ENCODE measurements at regions not wholly inside any gene's neighbourhood (a gene's known extent, or its start where the extent isn't known, plus 50 kb on each side); places are given as distances from the start of the nearest gene placed in this dataset.

DNA sequence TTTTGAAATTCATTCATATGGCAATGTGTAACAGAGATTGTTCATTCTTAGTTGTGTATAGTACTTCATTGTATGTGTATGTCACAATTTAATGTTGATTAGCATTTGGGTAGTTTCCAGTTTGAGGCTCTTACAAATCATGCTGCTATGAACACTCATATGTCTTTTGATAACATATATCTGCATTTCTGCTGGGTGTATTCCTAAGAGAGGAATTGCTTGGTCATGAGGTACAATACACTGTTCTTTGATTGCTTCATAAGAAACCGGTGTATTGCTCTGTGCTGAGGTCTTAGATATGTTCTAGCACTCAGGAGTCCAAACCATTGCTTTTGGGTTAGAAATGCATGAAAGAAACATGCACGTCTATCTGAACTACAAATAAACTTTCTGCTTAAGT, 492.9 kb upstream of the JAG1 start:
- DNase-seq = no peak
- Histone ChIP-seq H3K27ac (ENCODE audit: low read depth in 1 of 2, low read length in 2 of 2) (no peak overlapping the region), H3K9me3 (ENCODE audit: control insufficient read depth in 1 of 2, insufficient read depth in 1 of 2, low read length in 2 of 2) (no peaks in the 10 kb centered on the region), H3K27me3 (ENCODE audit: control insufficient read depth in 1 of 2, insufficient read depth in 2 of 2, low read length in 2 of 2) (no peaks in the 10 kb centered on the region), H3K4me1 (ENCODE audit: insufficient read depth, low read length) (no peaks in the 10 kb centered on the region), H3K4me3 (ENCODE audit: low read length) (no peak overlapping the region), H3K36me3 (ENCODE audit: insufficient read depth, low read length) (no peaks in the 10 kb centered on the region)
- no peaks in the 10 kb centered on the region for H3K27me3 Mint-ChIP-seq
- H3K27ac Mint-ChIP-seq = no peak overlapping the region
- H3K4me3 Mint-ChIP-seq = no peak overlapping the region
- TF ChIP-seq, protein P1, sequence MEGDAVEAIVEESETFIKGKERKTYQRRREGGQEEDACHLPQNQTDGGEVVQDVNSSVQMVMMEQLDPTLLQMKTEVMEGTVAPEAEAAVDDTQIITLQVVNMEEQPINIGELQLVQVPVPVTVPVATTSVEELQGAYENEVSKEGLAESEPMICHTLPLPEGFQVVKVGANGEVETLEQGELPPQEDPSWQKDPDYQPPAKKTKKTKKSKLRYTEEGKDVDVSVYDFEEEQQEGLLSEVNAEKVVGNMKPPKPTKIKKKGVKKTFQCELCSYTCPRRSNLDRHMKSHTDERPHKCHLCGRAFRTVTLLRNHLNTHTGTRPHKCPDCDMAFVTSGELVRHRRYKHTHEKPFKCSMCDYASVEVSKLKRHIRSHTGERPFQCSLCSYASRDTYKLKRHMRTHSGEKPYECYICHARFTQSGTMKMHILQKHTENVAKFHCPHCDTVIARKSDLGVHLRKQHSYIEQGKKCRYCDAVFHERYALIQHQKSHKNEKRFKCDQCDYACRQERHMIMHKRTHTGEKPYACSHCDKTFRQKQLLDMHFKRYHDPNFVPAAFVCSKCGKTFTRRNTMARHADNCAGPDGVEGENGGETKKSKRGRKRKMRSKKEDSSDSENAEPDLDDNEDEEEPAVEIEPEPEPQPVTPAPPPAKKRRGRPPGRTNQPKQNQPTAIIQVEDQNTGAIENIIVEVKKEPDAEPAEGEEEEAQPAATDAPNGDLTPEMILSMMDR (IDR thresholded peaks at IDR 0.05) = no peak
- H3K4me1 Mint-ChIP-seq (ENCODE audit: low read depth) = no peaks in the 10 kb centered on the region
- H3K36me3 Mint-ChIP-seq (ENCODE audit: low read depth) = no peaks in the 10 kb centered on the region
- no peak for ATAC-seq (ENCODE audit: poor library complexity)
- peaks cover 2% of the 10 kb centered on the region for H3K9me3 Mint-ChIP-seq
- CTCF ChIA-PET = no interaction called here
- intact Hi-C loops (cut with DNase I, micrococcal nuclease) = no loop called here
- POLR2A ChIA-PET = no interaction called here

DNA sequence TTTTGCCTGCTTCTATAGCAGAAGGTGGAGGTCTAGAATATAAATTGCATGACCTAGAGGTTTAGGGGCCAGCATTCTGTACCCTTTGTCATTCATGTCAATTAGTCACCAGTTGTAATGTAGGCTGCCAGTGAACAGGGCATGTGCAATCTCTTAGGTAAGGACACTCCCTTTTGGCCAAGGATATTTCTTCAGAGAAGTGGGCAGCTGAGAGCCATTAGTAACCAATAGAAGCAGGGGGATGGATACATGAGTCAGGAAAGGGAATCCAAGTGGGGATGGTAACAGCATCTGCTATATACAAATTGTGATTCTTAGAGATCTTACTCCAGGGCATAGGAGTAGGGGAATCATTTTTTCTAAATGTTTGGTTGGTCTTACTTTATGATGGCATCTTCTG, 494.2 kb upstream of the JAG1 start:
- H3K27me3 Mint-ChIP-seq = no peaks in the 10 kb centered on the region
- intact Hi-C loops (cut with DNase I, micrococcal nuclease) = no loop called here
- H3K4me1 ChIP-seq (ENCODE audit: insufficient read depth, low read length) = no peaks in the 10 kb centered on the region
- ChIA-PET POLR2A (no interaction called here), CTCF (no interaction called here)
- DNase-seq = no peak
- peaks cover 2% of the 10 kb centered on the region for H3K9me3 Mint-ChIP-seq
- TF ChIP-seq, protein P1 (IDR thresholded peaks at IDR 0.05) = no peak
- H3K9me3 ChIP-seq (ENCODE audit: control insufficient read depth in 1 of 2, insufficient read depth in 1 of 2, low read length in 2 of 2) = no peaks in the 10 kb centered on the region
- H3K27ac Mint-ChIP-seq = no peak overlapping the region
- H3K36me3 Mint-ChIP-seq (ENCODE audit: low read depth) = no peaks in the 10 kb centered on the region
- H3K4me3 Mint-ChIP-seq = no peak overlapping the region
- H3K27ac ChIP-seq (ENCODE audit: low read depth in 1 of 2, low read length in 2 of 2) = no peak overlapping the region
- H3K27me3 ChIP-seq (ENCODE audit: control insufficient read depth in 1 of 2, insufficient read depth in 2 of 2, low read length in 2 of 2) = no peaks in the 10 kb centered on the region
- no peak overlapping the region for H3K4me3 ChIP-seq (ENCODE audit: low read length)
- ATAC-seq (ENCODE audit: poor library complexity) = no peak
- no peaks in the 10 kb centered on the region for H3K4me1 Mint-ChIP-seq (ENCODE audit: low read depth)
- H3K36me3 ChIP-seq (ENCODE audit: insufficient read depth, low read length) = no peaks in the 10 kb centered on the region

DNA sequence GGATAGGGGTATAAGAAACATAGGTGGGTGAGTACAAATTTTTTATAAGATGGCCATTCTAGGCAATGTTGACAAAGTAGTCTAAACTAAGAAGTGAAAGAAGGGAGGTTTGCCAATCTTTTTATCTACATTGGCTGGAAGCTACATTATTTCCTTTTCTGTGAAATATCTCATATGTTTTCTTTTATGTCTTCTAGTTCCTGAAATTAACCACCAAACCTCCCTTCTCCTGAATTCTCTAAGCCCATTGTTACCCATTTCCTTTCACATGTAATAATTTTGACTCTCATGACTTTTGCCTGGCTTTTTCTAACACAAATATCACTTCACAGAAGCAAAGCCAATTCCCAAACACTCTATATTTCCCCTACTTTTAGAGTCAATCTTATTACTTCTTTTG, 496.2 kb upstream of the JAG1 start:
- intact Hi-C loops (cut with DNase I, micrococcal nuclease) = no loop called here
- TF ChIP-seq, protein P1 (IDR thresholded peaks at IDR 0.05) = no peak
- ChIA-PET POLR2A (no interaction called here), CTCF (no interaction called here)
- Histone ChIP-seq H3K36me3 (ENCODE audit: insufficient read depth, low read length) (no peaks in the 10 kb centered on the region), H3K9me3 (ENCODE audit: control insufficient read depth in 1 of 2, insufficient read depth in 1 of 2, low read length in 2 of 2) (no peaks in the 10 kb centered on the region), H3K27me3 (ENCODE audit: control insufficient read depth in 1 of 2, insufficient read depth in 2 of 2, low read length in 2 of 2) (no peaks in the 10 kb centered on the region), H3K4me3 (ENCODE audit: low read length) (no peak overlapping the region), H3K4me1 (ENCODE audit: insufficient read depth, low read length) (no peaks in the 10 kb centered on the region), H3K27ac (ENCODE audit: low read depth in 1 of 2, low read length in 2 of 2) (no peak overlapping the region)
- no peak overlapping the region for H3K27ac Mint-ChIP-seq
- no peaks in the 10 kb centered on the region for H3K27me3 Mint-ChIP-seq
- no peak overlapping the region for H3K4me3 Mint-ChIP-seq
- H3K36me3 Mint-ChIP-seq (ENCODE audit: low read depth) = no peaks in the 10 kb centered on the region
- DNase-seq (no peak), ATAC-seq (ENCODE audit: poor library complexity) (no peak)
- no peaks in the 10 kb centered on the region for H3K4me1 Mint-ChIP-seq (ENCODE audit: low read depth)
- peaks cover 2% of the 10 kb centered on the region for H3K9me3 Mint-ChIP-seq

Data from CD4-positive, alpha-beta T cell (primary cell).